ENCODE measurements at regions not wholly inside any gene's neighbourhood (a gene's known extent, or its start where the extent isn't known, plus 50 kb on each side); places are given as distances from the start of the nearest gene placed in this dataset.
"Not testable (repeated sequence)": the region's sequence is repeated elsewhere in the genome, so short reads cannot be mapped to it uniquely, and the experiment has no call there.

DNA sequence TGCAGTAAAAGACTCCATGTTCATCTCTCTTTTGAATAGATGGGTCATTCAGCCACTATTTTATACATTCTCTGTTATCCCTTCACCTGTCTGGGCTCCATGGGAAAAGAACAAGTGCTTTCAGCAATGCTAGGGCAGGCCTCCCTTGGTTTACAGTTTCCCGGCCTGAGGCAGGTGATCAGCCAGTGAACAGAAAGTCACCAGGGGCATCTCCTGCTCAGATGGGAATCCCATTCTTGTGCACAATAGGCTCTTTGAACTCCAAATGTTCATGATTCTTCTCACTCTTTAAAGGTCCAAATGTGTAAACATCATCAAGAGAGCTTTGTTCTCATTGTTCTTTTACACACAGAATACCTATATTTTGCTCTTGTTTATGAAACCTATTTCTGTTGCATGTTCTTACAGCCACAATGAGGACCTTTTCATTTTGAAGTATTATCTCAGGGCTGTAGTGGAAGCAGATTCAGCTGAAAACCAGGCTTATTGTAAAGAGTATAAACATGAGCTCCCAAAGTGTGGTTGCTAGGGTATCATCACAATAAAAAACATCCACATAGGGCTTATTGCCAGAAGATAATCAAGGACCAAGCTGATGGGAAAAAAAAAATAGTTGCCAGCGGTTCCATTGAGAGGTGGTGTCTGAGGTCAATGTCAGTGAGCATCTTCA, 267.1 kb upstream of the SGK1 start:
- H3K4me1 ChIP-seq (ENCODE audit: control insufficient read depth, insufficient read depth, low read length), result no peaks in the 10 kb centered on the region
- no peaks in the 10 kb centered on the region for H3K27me3 ChIP-seq (ENCODE audit: control insufficient read depth, insufficient read depth, low read length)
- DNase-seq (ENCODE audit: low read depth, low spot score), result no peak
- H3K36me3 ChIP-seq (ENCODE audit: control insufficient read depth, insufficient read depth, low read length), result no peaks in the 10 kb centered on the region
- no peaks in the 10 kb centered on the region for H3K9me3 ChIP-seq (ENCODE audit: control insufficient read depth, insufficient read depth, low read length)
- H3K27ac ChIP-seq (ENCODE audit: low read length), result no peak overlapping the region
- WGBS (ENCODE audit: insufficient coverage, insufficient read length), result no CpG with 5 or more reads among the region's 2 CpGs
- H3K4me3 ChIP-seq (ENCODE audit: low read length), result no peak overlapping the region

DNA sequence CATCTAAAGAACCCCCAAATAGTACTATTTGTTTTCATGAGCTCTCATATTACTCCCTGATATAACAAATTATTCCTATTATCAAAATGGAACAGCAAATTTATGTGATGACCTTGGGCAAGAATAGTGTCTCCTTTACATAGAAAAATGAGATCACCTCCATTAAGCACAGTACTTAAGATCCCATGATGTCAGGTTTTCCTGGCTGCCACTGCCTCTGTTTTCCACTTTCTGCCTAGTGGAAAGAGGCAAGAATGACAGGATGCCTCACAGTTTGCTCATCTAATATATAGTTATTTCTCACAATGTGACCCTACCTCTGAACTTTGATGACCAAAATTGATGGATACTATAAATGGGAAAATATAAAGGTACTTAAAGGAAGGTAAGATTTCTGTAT, 260.1 kb upstream of the SGK1 start:
- no peaks in the 10 kb centered on the region for H3K27me3 ChIP-seq (ENCODE audit: control insufficient read depth, insufficient read depth, low read length)
- no peaks in the 10 kb centered on the region for H3K4me1 ChIP-seq (ENCODE audit: control insufficient read depth, insufficient read depth, low read length)
- no peak overlapping the region for H3K4me3 ChIP-seq (ENCODE audit: low read length)
- H3K36me3 ChIP-seq (ENCODE audit: control insufficient read depth, insufficient read depth, low read length), result no peaks in the 10 kb centered on the region
- no peak for DNase-seq (ENCODE audit: low read depth, low spot score)
- no peaks in the 10 kb centered on the region for H3K9me3 ChIP-seq (ENCODE audit: control insufficient read depth, insufficient read depth, low read length)
- no peak overlapping the region for H3K27ac ChIP-seq (ENCODE audit: low read length)

DNA sequence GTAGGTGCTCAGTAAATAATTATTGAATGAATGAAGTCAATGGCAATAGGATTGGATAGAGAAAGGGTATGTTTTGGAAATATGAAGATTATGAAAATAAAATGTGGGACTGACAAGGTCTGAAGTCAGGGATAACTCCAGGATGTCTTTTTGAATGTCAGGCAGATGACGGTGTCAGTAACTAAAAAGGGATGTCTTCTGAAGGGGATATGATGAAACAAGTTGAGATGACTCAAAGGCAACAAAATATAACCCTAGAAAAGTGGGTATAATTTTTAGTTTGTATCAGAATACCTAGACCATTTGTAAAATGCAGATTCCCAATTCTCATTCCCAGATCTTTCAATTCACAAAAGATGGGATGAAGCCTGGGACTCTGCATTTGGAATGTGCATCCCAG, 257.3 kb upstream of the SGK1 start:
- no peak for DNase-seq (ENCODE audit: low read depth, low spot score)
- WGBS (ENCODE audit: insufficient coverage, insufficient read length), result no CpG with 5 or more reads among the region's 1 CpG

DNA sequence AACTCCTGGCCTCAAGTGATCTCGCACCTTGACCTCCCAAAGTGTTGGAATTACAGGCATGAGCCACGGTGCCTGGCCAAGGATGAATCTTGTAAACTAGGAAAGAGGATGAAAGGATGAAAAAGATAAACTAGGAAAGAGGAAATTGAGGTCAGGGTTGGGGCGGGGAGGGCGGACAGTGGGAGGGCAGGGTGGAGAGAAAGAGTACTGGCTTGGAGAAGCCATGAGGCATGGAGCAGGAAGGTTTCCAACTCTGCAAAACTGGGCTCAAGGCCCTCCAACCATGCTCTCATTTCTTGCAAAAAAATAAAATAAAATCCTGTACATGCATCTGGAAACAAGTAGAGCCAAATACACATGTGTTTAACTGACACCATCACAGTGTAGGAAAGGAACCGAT, 256.6 kb upstream of the SGK1 start:
- DNase-seq (ENCODE audit: low read depth, low spot score), result no peak
- Histone ChIP-seq H3K4me1 (ENCODE audit: control insufficient read depth, insufficient read depth, low read length) (no peaks in the 10 kb centered on the region), H3K4me3 (ENCODE audit: low read length) (no peak overlapping the region), H3K36me3 (ENCODE audit: control insufficient read depth, insufficient read depth, low read length) (no peaks in the 10 kb centered on the region), H3K27ac (ENCODE audit: low read length) (no peak overlapping the region), H3K27me3 (ENCODE audit: control insufficient read depth, insufficient read depth, low read length) (no peaks in the 10 kb centered on the region), H3K9me3 (ENCODE audit: control insufficient read depth, insufficient read depth, low read length) (no peaks in the 10 kb centered on the region)
- WGBS (ENCODE audit: insufficient coverage, insufficient read length), result no CpG with 5 or more reads among the region's 5 CpGs

More for the DNA sequence above, 257.3 kb upstream of the SGK1 start:
- H3K4me1 ChIP-seq (ENCODE audit: control insufficient read depth, insufficient read depth, low read length), result no peaks in the 10 kb centered on the region
- H3K27me3 ChIP-seq (ENCODE audit: control insufficient read depth, insufficient read depth, low read length), result no peaks in the 10 kb centered on the region
- H3K9me3 ChIP-seq (ENCODE audit: control insufficient read depth, insufficient read depth, low read length), result no peaks in the 10 kb centered on the region
- H3K36me3 ChIP-seq (ENCODE audit: control insufficient read depth, insufficient read depth, low read length), result no peaks in the 10 kb centered on the region
- no peak overlapping the region for H3K4me3 ChIP-seq (ENCODE audit: low read length)
- no peak overlapping the region for H3K27ac ChIP-seq (ENCODE audit: low read length)

DNA sequence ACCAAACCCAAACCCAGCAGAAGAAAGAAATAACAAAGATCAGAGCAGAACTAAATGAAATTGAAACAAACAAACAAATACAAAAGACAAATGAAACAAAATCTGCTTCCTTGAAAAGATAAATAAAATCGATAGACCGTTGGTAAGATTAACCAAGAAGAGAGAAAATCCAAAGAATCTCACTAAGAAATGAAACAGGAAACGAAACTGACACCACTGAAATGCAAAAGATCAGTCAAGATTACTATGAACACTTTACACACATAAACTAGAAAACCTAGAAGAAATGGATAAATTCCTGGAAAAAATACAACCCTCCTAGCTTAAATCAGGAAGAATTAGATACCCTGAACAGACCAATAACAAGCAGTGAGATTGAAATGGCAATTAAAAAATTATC, 252.1 kb upstream of the SGK1 start:
- DNase-seq (ENCODE audit: low read depth, low spot score); H3K27ac ChIP-seq (ENCODE audit: low read length); H3K4me1 ChIP-seq (ENCODE audit: control insufficient read depth, insufficient read depth, low read length); H3K36me3 ChIP-seq (ENCODE audit: control insufficient read depth, insufficient read depth, low read length); H3K9me3 ChIP-seq (ENCODE audit: control insufficient read depth, insufficient read depth, low read length); H3K27me3 ChIP-seq (ENCODE audit: control insufficient read depth, insufficient read depth, low read length); H3K4me3 ChIP-seq (ENCODE audit: low read length): not testable (repeated sequence)
- no CpG with 5 or more reads among the region's 3 CpGs for WGBS (ENCODE audit: insufficient coverage, insufficient read length)

DNA sequence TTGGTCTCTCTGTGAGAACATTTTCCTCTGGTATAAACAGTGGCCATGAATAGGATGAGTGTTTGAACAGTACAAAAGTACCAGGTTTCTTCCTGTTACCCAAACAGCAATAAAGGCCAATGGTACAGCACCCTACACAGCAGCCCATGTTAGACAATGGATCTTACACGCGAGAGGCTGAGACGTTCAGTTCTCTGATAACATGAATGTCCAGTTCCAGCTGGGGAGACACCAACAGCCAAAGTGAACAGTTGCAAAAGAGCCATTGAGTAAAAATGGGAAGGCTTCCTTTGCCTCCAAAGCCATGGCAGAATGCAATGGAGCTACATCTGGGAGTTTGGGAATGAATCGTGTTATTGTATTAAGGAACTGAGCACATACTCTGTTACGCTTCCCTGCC, 246.8 kb upstream of the SGK1 start:
- Histone ChIP-seq H3K27ac (ENCODE audit: low read length) (no peak overlapping the region), H3K36me3 (ENCODE audit: control insufficient read depth, insufficient read depth, low read length) (no peaks in the 10 kb centered on the region), H3K4me3 (ENCODE audit: low read length) (no peak overlapping the region), H3K4me1 (ENCODE audit: control insufficient read depth, insufficient read depth, low read length) (no peaks in the 10 kb centered on the region), H3K9me3 (ENCODE audit: control insufficient read depth, insufficient read depth, low read length) (no peaks in the 10 kb centered on the region), H3K27me3 (ENCODE audit: control insufficient read depth, insufficient read depth, low read length) (no peaks in the 10 kb centered on the region)
- DNase-seq (ENCODE audit: low read depth, low spot score), result no peak
- no CpG with 5 or more reads among the region's 5 CpGs for whole genome bisulfite sequencing (ENCODE audit: insufficient coverage, insufficient read length)

DNA sequence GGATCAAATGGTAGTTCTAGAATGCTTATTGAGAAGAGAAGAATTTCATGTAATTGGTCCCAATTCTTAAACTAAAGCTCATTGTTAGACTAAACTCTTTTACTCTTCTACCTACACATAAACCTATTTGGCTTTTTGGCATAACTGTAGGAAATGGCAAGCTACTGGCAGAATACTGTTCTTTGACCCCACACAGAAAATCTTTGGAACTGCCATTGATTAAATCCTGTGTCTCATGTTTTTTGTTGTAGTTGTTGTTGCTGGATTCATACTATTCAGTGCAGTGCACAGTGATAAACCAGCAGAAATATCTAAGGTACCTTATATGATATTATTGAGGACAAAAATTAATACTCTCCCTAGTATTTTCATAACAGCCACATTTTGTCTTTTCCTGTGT, 242.1 kb upstream of the SGK1 start:
- DNase-seq (ENCODE audit: low read depth, low spot score), result no peak
- Histone ChIP-seq H3K27me3 (ENCODE audit: control insufficient read depth, insufficient read depth, low read length) (no peaks in the 10 kb centered on the region), H3K36me3 (ENCODE audit: control insufficient read depth, insufficient read depth, low read length) (no peaks in the 10 kb centered on the region), H3K4me3 (ENCODE audit: low read length) (no peak overlapping the region), H3K4me1 (ENCODE audit: control insufficient read depth, insufficient read depth, low read length) (no peaks in the 10 kb centered on the region), H3K9me3 (ENCODE audit: control insufficient read depth, insufficient read depth, low read length) (no peaks in the 10 kb centered on the region), H3K27ac (ENCODE audit: low read length) (no peak overlapping the region)

DNA sequence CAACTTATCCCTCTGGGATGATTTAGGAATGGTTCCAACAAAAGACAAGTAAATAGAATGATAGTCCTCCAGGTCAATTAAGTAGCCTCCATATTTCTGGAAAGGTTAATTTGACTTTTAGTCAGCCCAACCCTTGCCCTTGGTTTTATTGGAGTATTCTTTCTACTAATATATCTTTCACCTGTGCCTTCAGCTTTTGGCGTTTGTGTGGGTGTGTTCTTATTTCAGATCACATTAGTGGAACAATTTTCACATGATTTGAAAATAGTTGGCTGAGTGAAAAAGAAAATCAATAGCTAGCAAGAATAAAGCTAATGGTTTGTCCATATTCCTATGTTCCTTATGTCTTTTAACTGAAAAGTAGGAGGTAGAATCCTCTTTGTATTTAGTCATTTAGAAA, 239.6 kb upstream of the SGK1 start:
- no peaks in the 10 kb centered on the region for H3K9me3 ChIP-seq (ENCODE audit: control insufficient read depth, insufficient read depth, low read length)
- no peak overlapping the region for H3K4me3 ChIP-seq (ENCODE audit: low read length)
- H3K4me1 ChIP-seq (ENCODE audit: control insufficient read depth, insufficient read depth, low read length), result no peaks in the 10 kb centered on the region
- no peaks in the 10 kb centered on the region for H3K36me3 ChIP-seq (ENCODE audit: control insufficient read depth, insufficient read depth, low read length)
- H3K27me3 ChIP-seq (ENCODE audit: control insufficient read depth, insufficient read depth, low read length), result no peaks in the 10 kb centered on the region
- no peak overlapping the region for H3K27ac ChIP-seq (ENCODE audit: low read length)
- no peak for DNase-seq (ENCODE audit: low read depth, low spot score)
- WGBS (ENCODE audit: insufficient coverage, insufficient read length), result no CpG with 5 or more reads among the region's 1 CpG

DNA sequence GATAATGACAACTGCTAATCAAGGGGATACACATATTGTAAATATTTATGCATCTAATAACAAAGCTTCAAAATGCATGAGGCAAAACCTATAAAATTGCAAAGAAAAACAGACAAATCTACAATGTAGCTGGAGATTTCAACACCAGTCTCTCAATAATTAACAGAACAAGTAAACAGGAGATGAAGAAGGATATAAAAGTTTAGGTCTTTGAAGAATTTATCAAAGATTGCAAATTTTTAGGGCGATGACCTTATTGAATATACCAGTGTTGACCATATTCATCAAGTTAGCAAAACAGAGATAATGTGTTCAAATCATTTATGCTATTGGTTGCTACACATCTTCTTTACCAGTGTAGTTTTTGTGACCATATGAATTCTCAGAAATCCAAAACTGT, 237.8 kb upstream of the SGK1 start:
- DNase-seq (ENCODE audit: low read depth, low spot score), result no peak
- no peaks in the 10 kb centered on the region for H3K36me3 ChIP-seq (ENCODE audit: control insufficient read depth, insufficient read depth, low read length)

DNA sequence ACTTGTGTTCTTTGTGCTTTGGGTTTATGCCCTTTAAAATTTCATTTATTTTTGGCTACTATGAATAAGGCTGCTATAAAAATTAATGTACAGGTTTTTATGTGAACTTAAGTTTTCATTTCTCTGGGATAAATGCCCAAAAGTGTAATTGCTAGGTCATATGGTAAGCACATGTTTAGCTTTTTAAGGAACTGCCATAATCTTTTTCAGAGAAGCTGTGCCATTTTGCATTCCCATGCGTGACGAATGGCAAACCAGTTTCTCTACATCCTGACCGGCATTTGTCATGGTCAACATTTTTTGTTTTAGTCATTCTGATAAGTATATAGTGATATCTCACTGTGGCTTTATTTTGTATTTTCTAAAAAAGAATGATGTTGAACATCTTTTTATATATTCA, 236.0 kb upstream of the SGK1 start:
- WGBS (ENCODE audit: insufficient coverage, insufficient read length), result no CpG with 5 or more reads among the region's 3 CpGs
- no peak overlapping the region for H3K27ac ChIP-seq (ENCODE audit: low read length)

More for the DNA sequence above, 237.8 kb upstream of the SGK1 start:
- no CpG with 5 or more reads among the region's 1 CpG for WGBS (ENCODE audit: insufficient coverage, insufficient read length)
- H3K27ac ChIP-seq (ENCODE audit: low read length), result no peak overlapping the region
- H3K9me3 ChIP-seq (ENCODE audit: control insufficient read depth, insufficient read depth, low read length), result no peaks in the 10 kb centered on the region
- no peak overlapping the region for H3K4me3 ChIP-seq (ENCODE audit: low read length)
- H3K4me1 ChIP-seq (ENCODE audit: control insufficient read depth, insufficient read depth, low read length), result no peaks in the 10 kb centered on the region
- no peaks in the 10 kb centered on the region for H3K27me3 ChIP-seq (ENCODE audit: control insufficient read depth, insufficient read depth, low read length)

DNA sequence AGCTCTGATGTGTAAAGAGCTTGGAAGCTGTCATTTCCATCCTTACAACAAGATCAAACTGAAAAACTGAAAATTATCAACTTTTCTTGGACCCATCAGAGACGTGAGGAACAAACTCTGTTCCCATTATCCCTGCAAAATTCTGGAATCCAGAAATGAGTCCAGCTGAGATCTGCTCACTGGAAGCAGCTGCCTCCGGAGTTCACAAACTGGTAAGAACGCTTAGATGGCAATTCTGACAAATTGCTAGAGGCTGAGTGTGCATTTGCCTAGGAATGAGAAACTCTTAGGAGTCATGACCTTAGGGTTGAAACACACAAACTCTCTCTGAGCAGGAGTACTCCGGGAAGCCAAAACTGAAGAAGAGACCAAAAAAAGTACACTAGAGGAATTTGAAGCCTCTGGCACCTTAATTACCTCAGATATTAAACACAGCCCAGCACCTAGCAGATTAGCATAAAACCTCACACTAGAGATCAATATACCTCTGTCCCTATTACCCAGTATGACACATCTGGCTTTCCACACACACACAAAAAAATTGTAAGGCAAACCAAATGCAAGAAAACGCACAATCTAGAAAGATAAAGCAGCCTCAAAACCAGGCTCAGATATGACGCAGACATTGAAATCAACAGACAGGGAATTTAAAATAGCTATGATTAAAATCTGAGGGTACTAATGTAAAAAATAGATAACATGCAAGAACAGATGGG, 233.5 kb upstream of the SGK1 start:
- DNase-seq (ENCODE audit: low read depth, low spot score), result no peak
- no CpG with 5 or more reads among the region's 6 CpGs for WGBS (ENCODE audit: insufficient coverage, insufficient read length)
- Histone ChIP-seq H3K27me3 (ENCODE audit: control insufficient read depth, insufficient read depth, low read length) (no peaks in the 10 kb centered on the region), H3K4me1 (ENCODE audit: control insufficient read depth, insufficient read depth, low read length) (no peaks in the 10 kb centered on the region), H3K9me3 (ENCODE audit: control insufficient read depth, insufficient read depth, low read length) (no peaks in the 10 kb centered on the region), H3K27ac (ENCODE audit: low read length) (no peak overlapping the region), H3K36me3 (ENCODE audit: control insufficient read depth, insufficient read depth, low read length) (no peaks in the 10 kb centered on the region), H3K4me3 (ENCODE audit: low read length) (no peak overlapping the region)

More for the DNA sequence above, 236.0 kb upstream of the SGK1 start:
- Histone ChIP-seq H3K4me1 (ENCODE audit: control insufficient read depth, insufficient read depth, low read length) (no peaks in the 10 kb centered on the region), H3K9me3 (ENCODE audit: control insufficient read depth, insufficient read depth, low read length) (no peaks in the 10 kb centered on the region), H3K36me3 (ENCODE audit: control insufficient read depth, insufficient read depth, low read length) (no peaks in the 10 kb centered on the region), H3K4me3 (ENCODE audit: low read length) (no peak overlapping the region), H3K27me3 (ENCODE audit: control insufficient read depth, insufficient read depth, low read length) (no peaks in the 10 kb centered on the region)
- no peak for DNase-seq (ENCODE audit: low read depth, low spot score)

Data from iPS DF 6.9 (cell line).